ENCODE measurements at regions not wholly inside any gene's neighbourhood (a gene's known extent, or its start where the extent isn't known, plus 50 kb on each side); places are given as distances from the start of the nearest gene placed in this dataset.

- H4K20me1 ChIP-seq (ENCODE audit: control insufficient read depth, extremely low read depth, insufficient read depth, low read length), result no peaks in the 10 kb centered on the region
- no peak overlapping the region for H3K27ac ChIP-seq (ENCODE audit: control insufficient read depth, insufficient read depth, low read length)
- no peak overlapping the region for H3K4me3 ChIP-seq (ENCODE audit: control insufficient read depth in 2 of 3, extremely low read depth in 1 of 3, insufficient read depth in 2 of 3, low read depth in 1 of 3, low read length in 3 of 3)
- H3K4me2 ChIP-seq (ENCODE audit: control insufficient read depth, extremely low read depth, insufficient read depth, low read depth, low read length), result no peak overlapping the region
- no peaks in the 10 kb centered on the region for H3K9me3 ChIP-seq (ENCODE audit: control insufficient read depth, low read depth, low read length)
- TF ChIP-seq CTCF (optimal IDR thresholded peaks at IDR 0.05 in 1 of 3, IDR thresholded peaks at IDR 0.05 in 1 of 3, conservative IDR thresholded peaks at IDR 0.05 in 1 of 3; ENCODE audit: extremely low read depth in 1 of 3, insufficient read depth in 2 of 3, low read length in 3 of 3) (no peak), EZH2 (IDR thresholded peaks at IDR 0.05; ENCODE audit: low read length) (no peak)
- FAIRE-seq (no peak), DNase-seq (ENCODE audit: low read depth, low spot score) (no peak)
- dilution Hi-C loops (cut with MboI; ENCODE audit: extremely low pct_ligation_motif_present, low sequenced_read_pairs), result no loop called here
- H3K27me3 ChIP-seq (ENCODE audit: control insufficient read depth, extremely low read depth, insufficient read depth, low read length), result no peaks in the 10 kb centered on the region
- peaks cover 6% of the 10 kb centered on the region for H3K4me1 ChIP-seq (ENCODE audit: control insufficient read depth, extremely low read depth, insufficient read depth, low read length)
- H3K9ac ChIP-seq (ENCODE audit: control insufficient read depth, extremely low read depth, insufficient read depth, low read length), result no peak overlapping the region
- H2AFZ ChIP-seq (ENCODE audit: control insufficient read depth, low read length), result no peak overlapping the region
- no peaks in the 10 kb centered on the region for H3K9me1 ChIP-seq (ENCODE audit: control insufficient read depth, extremely low read depth, insufficient read depth, low read length)
- no peaks in the 10 kb centered on the region for H3K36me3 ChIP-seq (ENCODE audit: control insufficient read depth in 2 of 2, extremely low read depth in 1 of 2, insufficient read depth in 2 of 2, low read length in 2 of 2)
- no peaks in the 10 kb centered on the region for H3K79me2 ChIP-seq (ENCODE audit: control insufficient read depth, insufficient read depth, low read length)
Observed at GRCh38 chr15:66840615-66841390, 138.8 kb downstream of the SMAD6 start.

DNA sequence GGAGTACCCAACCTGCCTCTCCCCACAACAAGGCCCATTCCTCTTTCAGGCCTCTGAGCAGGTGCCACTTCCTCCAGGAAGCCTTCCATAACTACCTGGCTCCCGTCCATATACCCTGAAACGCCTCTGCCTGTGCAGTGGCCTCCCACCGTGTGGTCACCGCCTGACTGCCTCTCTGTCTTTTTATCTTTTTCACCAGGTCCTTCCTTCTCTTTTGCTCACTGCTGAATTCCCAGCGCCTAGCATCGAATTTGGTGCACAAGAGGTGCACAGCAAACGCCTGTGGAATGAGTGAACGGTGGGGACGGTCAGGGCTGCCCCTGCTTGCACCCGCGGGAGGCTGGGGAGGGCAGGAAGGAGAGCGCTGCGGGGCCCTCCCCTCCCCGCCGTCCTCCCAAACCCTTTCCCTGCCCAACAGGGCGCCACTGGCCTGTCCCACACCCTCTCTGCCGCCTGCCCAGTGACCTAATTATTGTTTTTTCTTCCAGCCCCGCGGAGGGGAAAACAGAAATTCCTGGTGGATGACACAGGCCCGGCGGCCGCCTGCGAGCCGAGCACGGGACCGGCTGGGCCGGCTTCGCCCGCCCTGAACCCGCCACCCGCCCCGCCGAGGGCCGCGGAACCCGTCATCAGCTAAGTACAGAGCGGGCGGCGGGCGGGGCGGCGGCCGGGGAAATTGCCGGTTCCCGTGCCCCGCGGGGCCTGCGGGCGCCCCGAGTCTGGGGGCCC, 140.1 kb downstream of the SMAD6 start:
- no peaks in the 10 kb centered on the region for H3K27me3 ChIP-seq (ENCODE audit: control insufficient read depth, extremely low read depth, insufficient read depth, low read length)
- dilution Hi-C loops (cut with MboI; ENCODE audit: extremely low pct_ligation_motif_present, low sequenced_read_pairs), result no loop called here
- H3K27ac ChIP-seq (ENCODE audit: control insufficient read depth, insufficient read depth, low read length), result peak overlapping the region; percentile 49
- H2AFZ ChIP-seq (ENCODE audit: control insufficient read depth, low read length), result peak overlapping the region; percentile 80
- H3K4me2 ChIP-seq (ENCODE audit: control insufficient read depth, extremely low read depth, insufficient read depth, low read depth, low read length), result peak overlapping the region; percentile 73
- no peaks in the 10 kb centered on the region for H3K36me3 ChIP-seq (ENCODE audit: control insufficient read depth in 2 of 2, extremely low read depth in 1 of 2, insufficient read depth in 2 of 2, low read length in 2 of 2)
- H3K79me2 ChIP-seq (ENCODE audit: control insufficient read depth, insufficient read depth, low read length), result no peaks in the 10 kb centered on the region
- TF ChIP-seq CTCF (optimal IDR thresholded peaks at IDR 0.05 in 1 of 3, IDR thresholded peaks at IDR 0.05 in 1 of 3, conservative IDR thresholded peaks at IDR 0.05 in 1 of 3; ENCODE audit: extremely low read depth in 1 of 3, insufficient read depth in 2 of 3, low read length in 3 of 3), result no peak
- no peak for TF ChIP-seq EZH2 (IDR thresholded peaks at IDR 0.05; ENCODE audit: low read length)
- peak overlapping the region; percentile 18 to 57 (median 34) for H3K4me3 ChIP-seq (ENCODE audit: control insufficient read depth in 2 of 3, extremely low read depth in 1 of 3, insufficient read depth in 2 of 3, low read depth in 1 of 3, low read length in 3 of 3)
- DNase-seq (ENCODE audit: low read depth, low spot score) (peak; percentile 42), FAIRE-seq (no peak)
- H4K20me1 ChIP-seq (ENCODE audit: control insufficient read depth, extremely low read depth, insufficient read depth, low read length), result no peaks in the 10 kb centered on the region
- peak overlapping the region; percentile 77 for H3K9ac ChIP-seq (ENCODE audit: control insufficient read depth, extremely low read depth, insufficient read depth, low read length)
- H3K9me3 ChIP-seq (ENCODE audit: control insufficient read depth, low read depth, low read length), result no peaks in the 10 kb centered on the region
- no peaks in the 10 kb centered on the region for H3K9me1 ChIP-seq (ENCODE audit: control insufficient read depth, extremely low read depth, insufficient read depth, low read length)
- H3K4me1 ChIP-seq (ENCODE audit: control insufficient read depth, extremely low read depth, insufficient read depth, low read length), result peaks cover 6% of the 10 kb centered on the region
